Lower leg skin (tissue), 3 donors: ENCODE measurements at regions not wholly inside any gene's neighbourhood (a gene's known extent, or its start where the extent isn't known, plus 50 kb on each side); places are given as distances from the start of the nearest gene placed in this dataset.

ENCODE experiments used
- POLR2A ChIP-seq, 2 donors: fragments of 450-650 bp; IDR thresholded peaks; one replicate each; pipeline ENCODE4 v1.6.1; 2016 to 2017; ENCODE audit warnings: antibody characterized with exemption in 2 of 2, mild to moderate bottlenecking in 1 of 2, moderate library complexity in 1 of 2
- TF ChIP-seq, protein P1 (sequence below), 3 donors: fragments of 450-650 bp; IDR thresholded peaks; one replicate each; pipeline ENCODE4 v1.5.1; 2016; ENCODE audit warnings: antibody characterized with exemption in 3 of 3, mild to moderate bottlenecking in 3 of 3, moderate library complexity in 2 of 3

- TF ChIP-seq, protein P1, sequence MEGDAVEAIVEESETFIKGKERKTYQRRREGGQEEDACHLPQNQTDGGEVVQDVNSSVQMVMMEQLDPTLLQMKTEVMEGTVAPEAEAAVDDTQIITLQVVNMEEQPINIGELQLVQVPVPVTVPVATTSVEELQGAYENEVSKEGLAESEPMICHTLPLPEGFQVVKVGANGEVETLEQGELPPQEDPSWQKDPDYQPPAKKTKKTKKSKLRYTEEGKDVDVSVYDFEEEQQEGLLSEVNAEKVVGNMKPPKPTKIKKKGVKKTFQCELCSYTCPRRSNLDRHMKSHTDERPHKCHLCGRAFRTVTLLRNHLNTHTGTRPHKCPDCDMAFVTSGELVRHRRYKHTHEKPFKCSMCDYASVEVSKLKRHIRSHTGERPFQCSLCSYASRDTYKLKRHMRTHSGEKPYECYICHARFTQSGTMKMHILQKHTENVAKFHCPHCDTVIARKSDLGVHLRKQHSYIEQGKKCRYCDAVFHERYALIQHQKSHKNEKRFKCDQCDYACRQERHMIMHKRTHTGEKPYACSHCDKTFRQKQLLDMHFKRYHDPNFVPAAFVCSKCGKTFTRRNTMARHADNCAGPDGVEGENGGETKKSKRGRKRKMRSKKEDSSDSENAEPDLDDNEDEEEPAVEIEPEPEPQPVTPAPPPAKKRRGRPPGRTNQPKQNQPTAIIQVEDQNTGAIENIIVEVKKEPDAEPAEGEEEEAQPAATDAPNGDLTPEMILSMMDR (IDR thresholded peaks at IDR 0.05): no peak
- TF ChIP-seq POLR2A (IDR thresholded peaks at IDR 0.05): no peak
Observed at GRCh38 chr18:51621864-51622160, 424.3 kb upstream of the MEX3C start.
